ENCODE measurements at regions not wholly inside any gene's neighbourhood (a gene's known extent, or its start where the extent isn't known, plus 50 kb on each side); places are given as distances from the start of the nearest gene placed in this dataset.

DNA sequence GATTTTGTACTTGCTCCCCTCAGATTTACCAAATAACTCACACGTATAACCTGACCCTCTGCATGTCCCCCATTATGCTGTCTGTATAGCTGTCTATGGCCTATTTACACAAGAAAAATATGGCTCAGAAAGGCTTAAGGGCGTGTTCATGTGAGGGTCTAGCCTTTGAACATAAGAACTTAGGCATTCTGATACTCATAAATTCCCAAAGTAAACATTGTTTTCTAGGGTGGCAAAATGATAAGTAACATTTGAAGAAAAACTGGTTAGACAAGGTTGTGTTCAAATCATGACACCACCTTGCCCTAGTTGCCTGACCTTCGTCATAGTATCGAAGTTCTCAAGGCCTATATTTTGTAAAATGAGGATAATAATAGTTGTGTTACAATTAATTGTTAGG lies 394.6 kb downstream of the LRRIQ3 start:
- Histone ChIP-seq H3K36me3 (ENCODE audit: low read length) (no peaks in the 10 kb centered on the region), H3K4me3 (ENCODE audit: insufficient read depth, low read length, poor library complexity, severe bottlenecking) (no peak overlapping the region), H3K9me2 (replicated peaks; ENCODE audit: insufficient read depth, low read length) (no peaks in the 10 kb centered on the region), H3K79me2 (ENCODE audit: insufficient read depth, low read length) (no peaks in the 10 kb centered on the region), H3K27me3 (ENCODE audit: low read length) (no peaks in the 10 kb centered on the region), H3K9ac (ENCODE audit: low read length) (no peak overlapping the region), H3K9me3 (ENCODE audit: insufficient read depth, low read length) (no peaks in the 10 kb centered on the region), H4K20me1 (ENCODE audit: low read depth, low read length) (no peaks in the 10 kb centered on the region), H2AFZ (ENCODE audit: low read depth, low read length, severe bottlenecking) (no peak overlapping the region), H3K27ac (ENCODE audit: low read depth, low read length) (no peak overlapping the region), H3K4me2 (ENCODE audit: low read depth, low read length, poor library complexity, severe bottlenecking) (no peak overlapping the region), H3F3A (ENCODE audit: insufficient read depth) (no peaks in the 10 kb centered on the region)
- TF ChIP-seq EZH2phosphoT487 (conservative IDR thresholded peaks at IDR 0.05; ENCODE audit: low read length) = no peak
- TF ChIP-seq, protein P1, sequence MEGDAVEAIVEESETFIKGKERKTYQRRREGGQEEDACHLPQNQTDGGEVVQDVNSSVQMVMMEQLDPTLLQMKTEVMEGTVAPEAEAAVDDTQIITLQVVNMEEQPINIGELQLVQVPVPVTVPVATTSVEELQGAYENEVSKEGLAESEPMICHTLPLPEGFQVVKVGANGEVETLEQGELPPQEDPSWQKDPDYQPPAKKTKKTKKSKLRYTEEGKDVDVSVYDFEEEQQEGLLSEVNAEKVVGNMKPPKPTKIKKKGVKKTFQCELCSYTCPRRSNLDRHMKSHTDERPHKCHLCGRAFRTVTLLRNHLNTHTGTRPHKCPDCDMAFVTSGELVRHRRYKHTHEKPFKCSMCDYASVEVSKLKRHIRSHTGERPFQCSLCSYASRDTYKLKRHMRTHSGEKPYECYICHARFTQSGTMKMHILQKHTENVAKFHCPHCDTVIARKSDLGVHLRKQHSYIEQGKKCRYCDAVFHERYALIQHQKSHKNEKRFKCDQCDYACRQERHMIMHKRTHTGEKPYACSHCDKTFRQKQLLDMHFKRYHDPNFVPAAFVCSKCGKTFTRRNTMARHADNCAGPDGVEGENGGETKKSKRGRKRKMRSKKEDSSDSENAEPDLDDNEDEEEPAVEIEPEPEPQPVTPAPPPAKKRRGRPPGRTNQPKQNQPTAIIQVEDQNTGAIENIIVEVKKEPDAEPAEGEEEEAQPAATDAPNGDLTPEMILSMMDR (IDR thresholded peaks at IDR 0.05; ENCODE audit: insufficient read depth, low read length, poor library complexity, severe bottlenecking) = no peak

DNA sequence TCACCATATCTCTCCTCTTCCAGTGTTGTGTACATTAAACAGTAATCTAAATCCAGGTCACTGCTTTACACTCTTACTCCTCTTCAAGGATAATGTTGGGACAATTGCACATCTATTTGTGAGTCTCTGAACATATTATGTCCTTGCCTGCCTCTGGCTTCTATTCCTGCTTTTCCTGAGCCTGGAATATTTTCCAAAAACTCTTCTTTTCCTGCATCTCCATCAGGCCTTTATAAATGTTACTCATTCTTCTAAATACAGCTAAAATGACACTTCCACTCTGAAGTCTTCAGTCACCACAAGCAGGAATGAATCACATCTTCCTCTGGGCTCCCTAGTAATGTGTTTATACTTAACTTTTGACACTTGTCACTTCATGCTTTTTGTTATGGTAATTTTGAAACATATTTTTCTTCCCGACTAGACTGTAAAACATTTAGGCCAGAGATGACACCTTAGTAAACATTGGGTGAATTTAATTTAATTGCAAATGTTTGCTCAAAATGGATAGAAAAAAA lies 396.0 kb downstream of the LRRIQ3 start:
- Histone ChIP-seq H3K4me3 (ENCODE audit: insufficient read depth, low read length, poor library complexity, severe bottlenecking) (no peak overlapping the region), H2AFZ (ENCODE audit: low read depth, low read length, severe bottlenecking) (no peak overlapping the region), H3K9me3 (ENCODE audit: insufficient read depth, low read length) (no peaks in the 10 kb centered on the region), H3K79me2 (ENCODE audit: insufficient read depth, low read length) (no peaks in the 10 kb centered on the region), H3K9me2 (replicated peaks; ENCODE audit: insufficient read depth, low read length) (no peaks in the 10 kb centered on the region), H3K9ac (ENCODE audit: low read length) (no peak overlapping the region), H4K20me1 (ENCODE audit: low read depth, low read length) (no peaks in the 10 kb centered on the region), H3K27ac (ENCODE audit: low read depth, low read length) (no peak overlapping the region), H3F3A (ENCODE audit: insufficient read depth) (no peaks in the 10 kb centered on the region), H3K36me3 (ENCODE audit: low read length) (no peaks in the 10 kb centered on the region), H3K27me3 (ENCODE audit: low read length) (no peaks in the 10 kb centered on the region), H3K4me2 (ENCODE audit: low read depth, low read length, poor library complexity, severe bottlenecking) (no peak overlapping the region)
- TF ChIP-seq EZH2phosphoT487 (conservative IDR thresholded peaks at IDR 0.05; ENCODE audit: low read length) = no peak
- TF ChIP-seq, protein P1 (IDR thresholded peaks at IDR 0.05; ENCODE audit: insufficient read depth, low read length, poor library complexity, severe bottlenecking) = no peak

DNA sequence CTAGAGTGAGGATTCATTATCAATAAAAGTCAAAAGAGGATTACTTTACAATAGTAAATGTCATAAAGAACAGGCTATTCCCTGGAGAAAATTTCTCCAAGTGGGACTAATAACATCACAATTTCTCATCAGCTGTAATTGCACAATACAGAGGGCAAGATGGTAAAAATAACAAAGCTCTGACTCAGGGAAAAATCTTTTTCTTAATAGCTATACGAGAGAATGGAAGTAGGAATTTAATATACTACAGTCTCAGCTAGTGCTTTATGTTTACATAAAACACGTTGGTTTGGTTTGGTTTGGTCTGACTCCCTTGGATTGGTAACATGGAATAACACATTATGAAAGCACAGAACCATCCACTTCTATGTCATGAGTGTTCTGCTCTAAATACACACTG lies 397.6 kb downstream of the LRRIQ3 start:
- H3K27ac ChIP-seq (ENCODE audit: low read depth, low read length) = no peak overlapping the region

More for the DNA sequence above, 397.6 kb downstream of the LRRIQ3 start:
- H3K27me3 ChIP-seq (ENCODE audit: low read length) = no peaks in the 10 kb centered on the region
- H3K4me2 ChIP-seq (ENCODE audit: low read depth, low read length, poor library complexity, severe bottlenecking) = no peak overlapping the region
- H3K9ac ChIP-seq (ENCODE audit: low read length) = no peak overlapping the region
- no peaks in the 10 kb centered on the region for H3K9me2 ChIP-seq (replicated peaks; ENCODE audit: insufficient read depth, low read length)
- H3K79me2 ChIP-seq (ENCODE audit: insufficient read depth, low read length) = no peaks in the 10 kb centered on the region
- TF ChIP-seq, protein P1 (IDR thresholded peaks at IDR 0.05; ENCODE audit: insufficient read depth, low read length, poor library complexity, severe bottlenecking) = no peak
- no peak for TF ChIP-seq EZH2phosphoT487 (conservative IDR thresholded peaks at IDR 0.05; ENCODE audit: low read length)
- no peaks in the 10 kb centered on the region for H3F3A ChIP-seq (ENCODE audit: insufficient read depth)
- no peak overlapping the region for H2AFZ ChIP-seq (ENCODE audit: low read depth, low read length, severe bottlenecking)
- H3K36me3 ChIP-seq (ENCODE audit: low read length) = no peaks in the 10 kb centered on the region
- no peaks in the 10 kb centered on the region for H4K20me1 ChIP-seq (ENCODE audit: low read depth, low read length)
- H3K9me3 ChIP-seq (ENCODE audit: insufficient read depth, low read length) = no peaks in the 10 kb centered on the region
- no peak overlapping the region for H3K4me3 ChIP-seq (ENCODE audit: insufficient read depth, low read length, poor library complexity, severe bottlenecking)
